ENCODE measurements at regions not wholly inside any gene's neighbourhood (a gene's known extent, or its start where the extent isn't known, plus 50 kb on each side); places are given as distances from the start of the nearest gene placed in this dataset.
"Not testable (repeated sequence)": the region's sequence is repeated elsewhere in the genome, so short reads cannot be mapped to it uniquely, and the experiment has no call there.

GRCh38 chr1:149700220-149700619, 82.3 kb upstream of the FCGR1A start:
- intact Hi-C loops (cut with micrococcal nuclease; ENCODE audit: unreplicated experiment); CTCF ChIA-PET; in situ Hi-C loops (cut with HindIII; ENCODE audit: low pct_unique_long_range_greater_than_20kb, low sequenced_read_pairs); H3K9me3 ChIP-seq (ENCODE audit: control insufficient read depth, insufficient read depth, low read depth, low read length); H3K27ac ChIP-seq (ENCODE audit: low read length); H3K4me1 ChIP-seq (ENCODE audit: control insufficient read depth, insufficient read depth, low read length); POLR2A ChIA-PET; DNase-seq (ENCODE audit: low read depth, low spot score); H3K27me3 ChIP-seq (ENCODE audit: control insufficient read depth, insufficient read depth, low read length); BruUV-seq (replicated peaks); H3K36me3 ChIP-seq (ENCODE audit: control insufficient read depth, insufficient read depth, low read length); H3K4me3 ChIP-seq (ENCODE audit: low read depth in 2 of 2, low read length in 2 of 2); ATAC-seq: not testable (repeated sequence)

GRCh38 chr1:149700677-149701567, 81.6 kb upstream of the FCGR1A start:
- H3K4me3 ChIP-seq (ENCODE audit: low read depth in 2 of 2, low read length in 2 of 2); DNase-seq (ENCODE audit: low read depth, low spot score); in situ Hi-C loops (cut with HindIII; ENCODE audit: low pct_unique_long_range_greater_than_20kb, low sequenced_read_pairs); CTCF ChIA-PET; H3K9me3 ChIP-seq (ENCODE audit: control insufficient read depth, insufficient read depth, low read depth, low read length); ATAC-seq; BruUV-seq (replicated peaks); H3K36me3 ChIP-seq (ENCODE audit: control insufficient read depth, insufficient read depth, low read length); intact Hi-C loops (cut with micrococcal nuclease; ENCODE audit: unreplicated experiment); POLR2A ChIA-PET; H3K4me1 ChIP-seq (ENCODE audit: control insufficient read depth, insufficient read depth, low read length); H3K27ac ChIP-seq (ENCODE audit: low read length); H3K27me3 ChIP-seq (ENCODE audit: control insufficient read depth, insufficient read depth, low read length): not testable (repeated sequence)

- in situ Hi-C loops (cut with HindIII; ENCODE audit: low pct_unique_long_range_greater_than_20kb, low sequenced_read_pairs); CTCF ChIA-PET; intact Hi-C loops (cut with micrococcal nuclease; ENCODE audit: unreplicated experiment); H3K27ac ChIP-seq (ENCODE audit: low read length); BruUV-seq (replicated peaks); H3K9me3 ChIP-seq (ENCODE audit: control insufficient read depth, insufficient read depth, low read depth, low read length); H3K4me1 ChIP-seq (ENCODE audit: control insufficient read depth, insufficient read depth, low read length); POLR2A ChIA-PET; H3K36me3 ChIP-seq (ENCODE audit: control insufficient read depth, insufficient read depth, low read length); H3K27me3 ChIP-seq (ENCODE audit: control insufficient read depth, insufficient read depth, low read length): not testable (repeated sequence)
- peak overlapping the region; percentile 16 to 40; a peak in 2 of 4 replicates for H3K4me3 ChIP-seq (ENCODE audit: low read depth in 2 of 2, low read length in 2 of 2)
- ATAC-seq (peak; percentile 96), DNase-seq (ENCODE audit: low read depth, low spot score) (peak; percentile 89)
These were observed 74.2 kb upstream of the FCGR1A start for GRCh38 chr1:149708192-149708853.

- DNase-seq (ENCODE audit: low read depth, low spot score); H3K4me1 ChIP-seq (ENCODE audit: control insufficient read depth, insufficient read depth, low read length); BruUV-seq (replicated peaks); POLR2A ChIA-PET; in situ Hi-C loops (cut with HindIII; ENCODE audit: low pct_unique_long_range_greater_than_20kb, low sequenced_read_pairs); H3K27ac ChIP-seq (ENCODE audit: low read length); H3K9me3 ChIP-seq (ENCODE audit: control insufficient read depth, insufficient read depth, low read depth, low read length); CTCF ChIA-PET; intact Hi-C loops (cut with micrococcal nuclease; ENCODE audit: unreplicated experiment); H3K27me3 ChIP-seq (ENCODE audit: control insufficient read depth, insufficient read depth, low read length); H3K36me3 ChIP-seq (ENCODE audit: control insufficient read depth, insufficient read depth, low read length): not testable (repeated sequence)
- H3K4me3 ChIP-seq (ENCODE audit: low read depth in 2 of 2, low read length in 2 of 2): peak overlapping the region; percentile 46; a peak in 3 of 4 replicates
- peak; percentile 76 for ATAC-seq
These were observed 70.8 kb upstream of the FCGR1A start for GRCh38 chr1:149711651-149712050.

DNA sequence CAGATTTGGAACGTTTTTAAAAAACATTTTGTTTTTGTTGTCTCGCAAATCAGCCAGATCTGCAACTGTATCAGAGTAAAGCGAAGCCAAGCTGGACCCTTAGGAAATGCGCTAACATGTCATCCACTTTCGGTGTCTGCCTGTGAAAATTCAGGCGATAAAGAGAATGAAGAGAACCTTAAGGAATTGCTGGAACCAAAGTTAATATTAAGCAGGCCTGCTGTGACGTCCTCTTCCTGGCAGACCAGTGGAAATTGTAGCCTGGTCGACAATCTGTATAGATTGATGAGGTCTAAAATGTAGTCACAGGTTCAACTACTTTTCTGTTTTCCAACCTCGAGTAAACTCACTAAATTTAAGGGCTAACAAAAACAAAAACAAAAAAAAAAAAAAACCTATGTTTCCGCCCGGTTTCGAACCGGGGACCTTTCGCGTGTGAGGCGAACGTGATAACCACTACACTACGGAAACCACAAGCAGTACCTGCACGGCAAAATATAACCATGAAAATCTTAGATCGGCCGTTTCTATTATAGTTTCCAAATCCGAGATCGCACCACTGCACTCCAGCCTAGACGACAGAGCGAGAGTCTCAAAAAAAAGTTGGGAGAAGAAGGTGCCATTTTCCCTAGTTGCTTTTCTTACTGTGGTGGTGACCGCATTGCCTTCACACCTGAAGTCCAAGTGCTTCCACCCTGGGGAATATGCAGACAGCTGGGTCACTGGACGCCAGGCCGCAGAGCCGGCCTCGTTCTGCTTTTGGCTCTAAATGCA, 70.2 kb upstream of the FCGR1A start:
- peak overlapping the region; percentile 46 to 71 for H3K4me3 ChIP-seq (ENCODE audit: low read depth in 2 of 2, low read length in 2 of 2)
- H3K27ac ChIP-seq (ENCODE audit: low read length); POLR2A ChIA-PET; intact Hi-C loops (cut with micrococcal nuclease; ENCODE audit: unreplicated experiment); H3K36me3 ChIP-seq (ENCODE audit: control insufficient read depth, insufficient read depth, low read length); H3K4me1 ChIP-seq (ENCODE audit: control insufficient read depth, insufficient read depth, low read length); BruUV-seq (replicated peaks); H3K27me3 ChIP-seq (ENCODE audit: control insufficient read depth, insufficient read depth, low read length); in situ Hi-C loops (cut with HindIII; ENCODE audit: low pct_unique_long_range_greater_than_20kb, low sequenced_read_pairs); H3K9me3 ChIP-seq (ENCODE audit: control insufficient read depth, insufficient read depth, low read depth, low read length); CTCF ChIA-PET: not testable (repeated sequence)
- peak; percentile 66 for DNase-seq (ENCODE audit: low read depth, low spot score)
- ATAC-seq: peak; percentile 53

- H3K36me3 ChIP-seq (ENCODE audit: control insufficient read depth, insufficient read depth, low read length); H3K4me1 ChIP-seq (ENCODE audit: control insufficient read depth, insufficient read depth, low read length); H3K9me3 ChIP-seq (ENCODE audit: control insufficient read depth, insufficient read depth, low read depth, low read length); BruUV-seq (replicated peaks); H3K27ac ChIP-seq (ENCODE audit: low read length); POLR2A ChIA-PET; CTCF ChIA-PET; H3K27me3 ChIP-seq (ENCODE audit: control insufficient read depth, insufficient read depth, low read length); in situ Hi-C loops (cut with HindIII; ENCODE audit: low pct_unique_long_range_greater_than_20kb, low sequenced_read_pairs); DNase-seq (ENCODE audit: low read depth, low spot score); intact Hi-C loops (cut with micrococcal nuclease; ENCODE audit: unreplicated experiment): not testable (repeated sequence)
- peak overlapping the region; percentile 43 to 46 for H3K4me3 ChIP-seq (ENCODE audit: low read depth in 2 of 2, low read length in 2 of 2)
- ATAC-seq: peak; percentile 66
These were observed 69.0 kb upstream of the FCGR1A start for GRCh38 chr1:149713513-149713912.

GRCh38 chr1:149713952-149714351, 68.5 kb upstream of the FCGR1A start:
- H3K36me3 ChIP-seq (ENCODE audit: control insufficient read depth, insufficient read depth, low read length); H3K27me3 ChIP-seq (ENCODE audit: control insufficient read depth, insufficient read depth, low read length); intact Hi-C loops (cut with micrococcal nuclease; ENCODE audit: unreplicated experiment); BruUV-seq (replicated peaks); POLR2A ChIA-PET; H3K27ac ChIP-seq (ENCODE audit: low read length); DNase-seq (ENCODE audit: low read depth, low spot score); H3K9me3 ChIP-seq (ENCODE audit: control insufficient read depth, insufficient read depth, low read depth, low read length); CTCF ChIA-PET; in situ Hi-C loops (cut with HindIII; ENCODE audit: low pct_unique_long_range_greater_than_20kb, low sequenced_read_pairs); H3K4me3 ChIP-seq (ENCODE audit: low read depth in 2 of 2, low read length in 2 of 2); H3K4me1 ChIP-seq (ENCODE audit: control insufficient read depth, insufficient read depth, low read length): not testable (repeated sequence)
- peak; percentile 63 for ATAC-seq

Measured in Panc1 (cell line).